T follicular helper cell (primary cell): ENCODE measurements at regions not wholly inside any gene's neighbourhood (a gene's known extent, or its start where the extent isn't known, plus 50 kb on each side); places are given as distances from the start of the nearest gene placed in this dataset.

Experiments
- DNase-seq: peaks from one replicate; pipeline ENCODE4 v3.0.0-alpha.2; 2020; ENCODE audit warnings: low read depth

GRCh38 chr16:55042556-55043432 is 112.1 kb downstream of the IRX5 start:
- DNase-seq: no peak

- DNase-seq: no peak
Observed at GRCh38 chr16:55043499-55043898, 112.8 kb downstream of the IRX5 start.

- no peak for DNase-seq
Observed at GRCh38 chr16:55044201-55044975, 113.7 kb downstream of the IRX5 start.

- no peak for DNase-seq
Observed at GRCh38 chr16:55045329-55045728, 114.7 kb downstream of the IRX5 start.

- DNase-seq: no peak
Observed at GRCh38 chr16:55045756-55046460, 115.2 kb downstream of the IRX5 start.

GRCh38 chr16:55046513-55046912 is 115.8 kb downstream of the IRX5 start:
- no peak for DNase-seq

- no peak for DNase-seq
Observed at GRCh38 chr16:55046916-55047315, 116.3 kb downstream of the IRX5 start.

- DNase-seq: no peak
Observed at GRCh38 chr16:55047331-55047730, 116.7 kb downstream of the IRX5 start.

- DNase-seq: no peak
Observed at GRCh38 chr16:55047903-55048497, 117.3 kb downstream of the IRX5 start.

GRCh38 chr16:55048745-55049144 is 118.1 kb downstream of the IRX5 start:
- DNase-seq: no peak

- DNase-seq: no peak
Observed at GRCh38 chr16:55051571-55052347, 121.1 kb downstream of the IRX5 start.

GRCh38 chr16:55052348-55052734 is 121.7 kb downstream of the IRX5 start:
- DNase-seq: no peak

GRCh38 chr16:55052741-55053415 is 122.2 kb downstream of the IRX5 start:
- no peak for DNase-seq

- no peak for DNase-seq
Observed at GRCh38 chr16:55055262-55055661, 124.6 kb downstream of the IRX5 start.

- no peak for DNase-seq
Observed at GRCh38 chr16:55056585-55057401, 126.1 kb downstream of the IRX5 start.

- DNase-seq: no peak
Observed at GRCh38 chr16:55057866-55058265, 127.2 kb downstream of the IRX5 start.

GRCh38 chr16:55058576-55058975 is 127.9 kb downstream of the IRX5 start:
- no peak for DNase-seq

GRCh38 chr16:55059146-55059545 is 128.5 kb downstream of the IRX5 start:
- no peak for DNase-seq

- no peak for DNase-seq
Observed at GRCh38 chr16:55061126-55061525, 130.5 kb downstream of the IRX5 start.

GRCh38 chr16:55062442-55062841 is 131.8 kb downstream of the IRX5 start:
- DNase-seq: no peak
